Endothelial cell of umbilical vein (primary cell): ENCODE measurements at regions not wholly inside any gene's neighbourhood (a gene's known extent, or its start where the extent isn't known, plus 50 kb on each side); places are given as distances from the start of the nearest gene placed in this dataset.

Experiments
- EZH2 ChIP-seq: IDR thresholded peaks from 2 replicates; pipeline ENCODE4 v1.6.1; 2012; ENCODE audit warnings: borderline replicate concordance, low read depth, mild to moderate bottlenecking, moderate library complexity, low read length, inconsistent platforms; ENCODE audit not compliant: severe bottlenecking
- JUN ChIP-seq: IDR thresholded peaks from 2 replicates; pipeline ENCODE4 v1.6.1; 2011; ENCODE audit warnings: borderline replicate concordance, low read depth; ENCODE audit not compliant: insufficient read length, insufficient read depth
- MYC ChIP-seq: IDR thresholded peaks from one replicate; pipeline ENCODE4 v1.6.1; 2011; ENCODE audit warnings: mild to moderate bottlenecking, low read depth, low read length
- POLR2A ChIP-seq: IDR thresholded peaks from 2 replicates; pipeline ENCODE4 v1.6.1; 2012; ENCODE audit warnings: low read depth, mild to moderate bottlenecking, control low read depth, low read length
- TF ChIP-seq, protein P1 (sequence below), 2 donors: IDR thresholded peaks; 1 replicate in 1 of 2; 2 replicates in 1 of 2; pipeline ENCODE4 v1.5.1; 2011; ENCODE audit warnings: low read length in 2 of 2, mild to moderate bottlenecking in 2 of 2, moderate library complexity in 2 of 2, control low read depth in 1 of 2, inconsistent platforms in 1 of 2, low read depth in 1 of 2; ENCODE audit not compliant: insufficient read depth in 1 of 2; ENCODE audit errors: extremely low read depth in 1 of 2

DNA sequence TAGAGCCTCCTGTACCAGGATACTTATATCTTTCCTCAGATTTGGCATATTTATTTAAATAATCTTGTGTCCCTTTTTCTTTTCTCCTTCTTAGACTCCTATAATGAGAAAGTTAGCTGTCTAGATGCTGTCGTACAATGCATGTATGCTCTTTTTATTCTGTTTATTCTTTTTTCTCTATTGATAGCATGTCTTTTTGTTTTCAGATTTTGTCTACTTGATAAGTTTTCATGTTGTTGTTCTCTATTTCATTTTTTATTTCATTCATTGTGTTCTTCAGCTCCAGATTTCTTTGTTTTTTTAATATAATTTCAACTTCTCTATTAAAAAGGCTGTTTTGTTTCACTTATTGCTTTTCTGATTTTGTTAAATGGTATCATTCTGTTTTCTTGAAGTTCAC, 674.3 kb upstream of the POU3F3 start:
- no peak for TF ChIP-seq POLR2A
- TF ChIP-seq, protein P1, sequence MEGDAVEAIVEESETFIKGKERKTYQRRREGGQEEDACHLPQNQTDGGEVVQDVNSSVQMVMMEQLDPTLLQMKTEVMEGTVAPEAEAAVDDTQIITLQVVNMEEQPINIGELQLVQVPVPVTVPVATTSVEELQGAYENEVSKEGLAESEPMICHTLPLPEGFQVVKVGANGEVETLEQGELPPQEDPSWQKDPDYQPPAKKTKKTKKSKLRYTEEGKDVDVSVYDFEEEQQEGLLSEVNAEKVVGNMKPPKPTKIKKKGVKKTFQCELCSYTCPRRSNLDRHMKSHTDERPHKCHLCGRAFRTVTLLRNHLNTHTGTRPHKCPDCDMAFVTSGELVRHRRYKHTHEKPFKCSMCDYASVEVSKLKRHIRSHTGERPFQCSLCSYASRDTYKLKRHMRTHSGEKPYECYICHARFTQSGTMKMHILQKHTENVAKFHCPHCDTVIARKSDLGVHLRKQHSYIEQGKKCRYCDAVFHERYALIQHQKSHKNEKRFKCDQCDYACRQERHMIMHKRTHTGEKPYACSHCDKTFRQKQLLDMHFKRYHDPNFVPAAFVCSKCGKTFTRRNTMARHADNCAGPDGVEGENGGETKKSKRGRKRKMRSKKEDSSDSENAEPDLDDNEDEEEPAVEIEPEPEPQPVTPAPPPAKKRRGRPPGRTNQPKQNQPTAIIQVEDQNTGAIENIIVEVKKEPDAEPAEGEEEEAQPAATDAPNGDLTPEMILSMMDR (IDR thresholded peaks at IDR 0.05; ENCODE audit: extremely low read depth in 1 of 2, insufficient read depth in 1 of 2, low read depth in 1 of 2, low read length in 2 of 2), result no peak
- no peak for TF ChIP-seq JUN
- TF ChIP-seq MYC, result no peak
- no peak for TF ChIP-seq EZH2
